Naive thymus-derived CD4-positive, alpha-beta T cell (primary cell): ENCODE measurements at regions not wholly inside any gene's neighbourhood (a gene's known extent, or its start where the extent isn't known, plus 50 kb on each side); places are given as distances from the start of the nearest gene placed in this dataset.

Experiments
- ATAC-seq: fragments of 150-1000 bp; cut with Tn5 transposase; 2 replicates; pipeline ENCODE4 v1.10.0; 2021; ENCODE audit warnings: mild to moderate bottlenecking, moderate library complexity
- CTCF ChIA-PET: fragments of 350-600 bp; sonication (Branson Sonifier 250); formaldehyde crosslinking; loops from one replicate; lab custom pipeline; 2021; ENCODE audit warnings: antibody characterized with exemption; lab: Charles Lee
- POLR2A ChIA-PET: fragments of 350-600 bp; sonication (Branson Sonifier 250); formaldehyde crosslinking; loops from one replicate; lab custom pipeline; 2021; ENCODE audit warnings: antibody characterized with exemption, inconsistent platforms; lab: Charles Lee
- DNase-seq, 9 donors: peaks; one replicate each; pipeline versions ENCODE4 v3.0.0 to v3.0.0-alpha.2; 2020 to 2022; ENCODE audit warnings: mixed read lengths in 1 of 9
- H3K27ac ChIP-seq: one replicate; pipeline ENCODE4 v1.7.0; 2013; ENCODE audit warnings: mild to moderate bottlenecking, low read depth, low read length, moderate library complexity
- H3K27me3 ChIP-seq, 2 donors: one replicate each; pipeline ENCODE4 v1.7.0; 2013; ENCODE audit warnings: low read length in 2 of 2, mild to moderate bottlenecking in 2 of 2, moderate library complexity in 2 of 2; ENCODE audit not compliant: control insufficient read depth in 2 of 2, insufficient read depth in 2 of 2
- H3K36me3 ChIP-seq, 3 experiments: 1 replicate in 2 of 3; 2 replicates in 1 of 3; pipeline ENCODE4 v1.7.0; 2013; ENCODE audit warnings: low read length in 3 of 3, mild to moderate bottlenecking in 3 of 3, moderate library complexity in 1 of 3; ENCODE audit not compliant: insufficient read depth in 3 of 3, control insufficient read depth in 2 of 3
- H3K4me1 ChIP-seq, 2 donors: one replicate each; pipeline ENCODE4 v1.7.0; 2013; ENCODE audit warnings: low read length in 2 of 2, mild to moderate bottlenecking in 2 of 2, moderate library complexity in 1 of 2; ENCODE audit not compliant: control insufficient read depth in 2 of 2, insufficient read depth in 2 of 2
- H3K4me3 ChIP-seq: 2 replicates; pipeline ENCODE4 v1.7.0; 2013; ENCODE audit warnings: mild to moderate bottlenecking, low read length
- H3K9me3 ChIP-seq, 3 experiments: 1 replicate in 2 of 3; 2 replicates in 1 of 3; pipeline ENCODE4 v1.7.0; 2013; ENCODE audit warnings: low read length in 3 of 3; ENCODE audit not compliant: control insufficient read depth in 2 of 3
- H3K27ac Mint-ChIP-seq, 9 donors: one replicate each; pipeline ENCODE4 v1.8.0; 2020 to 2022; ENCODE audit warnings: mixed read lengths in 9 of 9, mild to moderate bottlenecking in 8 of 9, moderate library complexity in 5 of 9, inconsistent platforms in 2 of 9
- H3K27me3 Mint-ChIP-seq, 5 donors: one replicate each; pipeline ENCODE4 v1.8.0; 2021 to 2022; ENCODE audit warnings: mixed read lengths in 5 of 5, mild to moderate bottlenecking in 1 of 5
- H3K36me3 Mint-ChIP-seq, 5 donors: one replicate each; pipeline ENCODE4 v1.8.0; 2020 to 2022; ENCODE audit warnings: mixed read lengths in 5 of 5, mild to moderate bottlenecking in 3 of 5, inconsistent platforms in 1 of 5
- H3K4me1 Mint-ChIP-seq, 7 donors: one replicate each; pipeline ENCODE4 v1.8.0; 2020 to 2022; ENCODE audit warnings: mixed read lengths in 7 of 7, mild to moderate bottlenecking in 3 of 7, inconsistent platforms in 1 of 7
- H3K4me3 Mint-ChIP-seq, 10 donors: one replicate each; pipeline ENCODE4 v1.8.0; 2020 to 2022; ENCODE audit warnings: mild to moderate bottlenecking in 10 of 10, mixed read lengths in 10 of 10, moderate library complexity in 6 of 10, inconsistent platforms in 2 of 10
- H3K9me3 Mint-ChIP-seq, 11 donors: one replicate each; pipeline ENCODE4 v1.8.0; 2020 to 2022; ENCODE audit warnings: mixed read lengths in 11 of 11, mild to moderate bottlenecking in 4 of 11, inconsistent platforms in 1 of 11, moderate library complexity in 1 of 11
- intact Hi-C, 2 donors: fragments of 100-400 bp; cut with micrococcal nuclease; formaldehyde crosslinking; loops; one replicate each; pipeline ENCODE4 v1.15.1; 2023

DNA sequence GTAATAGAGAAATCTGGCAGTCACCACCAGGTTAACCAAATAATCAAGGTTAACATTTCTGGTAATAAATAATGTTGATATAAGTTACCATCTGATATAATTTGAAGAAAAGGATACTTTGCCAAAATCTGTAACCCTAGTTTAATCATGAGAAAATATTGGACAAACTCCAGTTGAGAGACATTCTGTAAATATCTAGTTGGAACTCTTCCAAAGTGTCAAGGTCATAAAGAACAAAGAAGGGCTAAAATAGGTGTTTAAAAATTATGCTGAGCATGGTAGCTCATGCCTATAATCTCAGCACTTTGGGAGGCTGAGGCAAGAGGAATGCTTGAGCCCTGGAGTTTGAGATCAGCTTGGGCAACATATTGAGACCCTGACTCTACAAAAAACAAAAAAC is 253.3 kb downstream of the MRPS30 start:
- ChIA-PET POLR2A (no interaction called here), CTCF (no interaction called here)
- H3K4me3 Mint-ChIP-seq, result no peak overlapping the region
- ATAC-seq (no peak), DNase-seq (no peak)
- intact Hi-C loops, result no loop called here
- no peaks in the 10 kb centered on the region for H3K9me3 ChIP-seq
- H3K4me3 ChIP-seq, result no peak overlapping the region
- H3K27me3 Mint-ChIP-seq, result no peaks in the 10 kb centered on the region
- no peaks in the 10 kb centered on the region for H3K4me1 ChIP-seq
- H3K36me3 Mint-ChIP-seq, result no peaks in the 10 kb centered on the region
- H3K36me3 ChIP-seq, result no peaks in the 10 kb centered on the region
- H3K27ac ChIP-seq, result no peak overlapping the region
- H3K4me1 Mint-ChIP-seq, result no peaks in the 10 kb centered on the region
- H3K27me3 ChIP-seq, result no peaks in the 10 kb centered on the region
- H3K9me3 Mint-ChIP-seq, result no peaks in the 10 kb centered on the region
- H3K27ac Mint-ChIP-seq, result no peak overlapping the region

DNA sequence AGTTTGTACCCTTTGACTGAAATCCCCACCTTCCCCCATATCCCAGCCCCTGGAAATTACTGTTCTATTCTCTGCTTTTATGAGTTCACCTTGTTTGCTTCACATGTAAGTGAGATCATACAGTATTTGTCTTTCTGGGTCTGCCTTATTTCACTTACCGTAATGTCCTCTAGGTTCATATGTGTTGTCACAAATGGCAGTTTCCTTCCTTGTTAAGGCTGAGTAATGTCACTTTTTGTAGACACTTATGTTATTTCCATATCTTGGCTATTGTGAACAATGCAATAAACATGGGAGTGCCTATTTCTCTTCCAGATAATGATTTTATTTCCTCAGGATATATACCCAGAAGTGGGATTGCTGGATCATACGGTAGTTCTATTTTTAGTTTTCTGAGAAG is 272.3 kb downstream of the MRPS30 start:
- DNase-seq, result no peak
- peaks cover 0 to 34% (median 14%) of the 10 kb centered on the region in 11 donors for H3K9me3 Mint-ChIP-seq

DNA sequence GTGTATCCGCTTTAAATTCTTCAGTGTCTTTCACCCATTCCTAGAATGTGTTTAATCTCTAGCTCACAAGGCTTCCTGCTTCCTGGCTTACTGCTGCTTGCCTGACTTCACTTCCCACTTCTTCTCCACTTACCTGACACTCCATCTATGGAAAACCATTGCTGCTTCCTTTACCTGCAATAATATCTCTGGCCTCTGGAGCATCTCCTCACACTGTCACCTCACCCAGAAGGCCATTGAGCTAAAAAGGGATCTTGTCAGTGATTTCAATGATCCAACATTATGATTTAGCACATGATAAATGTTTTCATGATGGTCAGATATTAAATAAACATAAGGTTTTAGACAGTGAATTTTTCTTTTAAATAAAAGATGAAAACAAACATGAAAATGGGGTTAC is 281.1 kb downstream of the MRPS30 start:
- H3K27me3 Mint-ChIP-seq, result no peaks in the 10 kb centered on the region
- ChIA-PET POLR2A (no interaction called here), CTCF (no interaction called here)
- ATAC-seq, result no peak
- H3K36me3 Mint-ChIP-seq, result no peaks in the 10 kb centered on the region
- Histone ChIP-seq H3K27ac (no peak overlapping the region), H3K9me3 (no peaks in the 10 kb centered on the region), H3K36me3 (no peaks in the 10 kb centered on the region), H3K4me3 (no peak overlapping the region), H3K27me3 (no peaks in the 10 kb centered on the region), H3K4me1 (no peaks in the 10 kb centered on the region)
- intact Hi-C loops, result no loop called here
- no peaks in the 10 kb centered on the region for H3K4me1 Mint-ChIP-seq
- no peak for DNase-seq
- H3K9me3 Mint-ChIP-seq, result peaks cover 0 to 20% (median 10%) of the 10 kb centered on the region in 11 donors
- no peak overlapping the region for H3K27ac Mint-ChIP-seq
- H3K4me3 Mint-ChIP-seq, result no peak overlapping the region

More for the DNA sequence above, 272.3 kb downstream of the MRPS30 start:
- no peaks in the 10 kb centered on the region for H3K36me3 ChIP-seq
- Mint-ChIP-seq H3K27me3 (no peaks in the 10 kb centered on the region), H3K27ac (no peak overlapping the region), H3K36me3 (no peaks in the 10 kb centered on the region), H3K4me3 (no peak overlapping the region), H3K4me1 (no peaks in the 10 kb centered on the region)
- no peaks in the 10 kb centered on the region for H3K9me3 ChIP-seq
- no peak overlapping the region for H3K4me3 ChIP-seq
- H3K27ac ChIP-seq, result no peak overlapping the region
- H3K27me3 ChIP-seq, result no peaks in the 10 kb centered on the region
- no peaks in the 10 kb centered on the region for H3K4me1 ChIP-seq
- ChIA-PET CTCF (no interaction called here), POLR2A (no interaction called here)
- intact Hi-C loops, result no loop called here
- no peak for ATAC-seq

DNA sequence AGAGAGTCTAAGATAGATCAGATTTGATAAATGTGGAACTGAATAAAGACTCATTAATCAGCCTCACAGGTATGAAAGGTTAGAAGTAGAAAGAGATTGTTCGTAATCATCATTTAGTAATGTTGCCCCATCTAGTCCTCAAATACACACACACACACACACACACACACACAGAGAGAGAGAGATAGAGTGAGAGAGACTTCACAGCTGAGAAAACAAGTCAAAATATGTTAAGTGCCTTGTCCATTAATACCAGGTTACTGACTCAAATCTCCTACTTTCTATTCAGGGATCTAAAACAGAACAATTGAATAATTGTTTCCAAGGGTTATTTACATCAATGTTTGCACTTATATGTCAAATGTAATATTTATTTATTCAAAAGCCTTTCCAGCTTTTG is 284.6 kb downstream of the MRPS30 start:
- Mint-ChIP-seq H3K36me3 (no peaks in the 10 kb centered on the region), H3K4me1 (no peaks in the 10 kb centered on the region), H3K27me3 (no peaks in the 10 kb centered on the region), H3K27ac (no peak overlapping the region), H3K4me3 (no peak overlapping the region), H3K9me3 (peaks cover 0 to 13% (median 5%) of the 10 kb centered on the region in 11 donors)
- intact Hi-C loops, result no loop called here
- H3K27ac ChIP-seq, result no peak overlapping the region
- no peaks in the 10 kb centered on the region for H3K36me3 ChIP-seq
- no peak overlapping the region for H3K4me3 ChIP-seq
- ChIA-PET CTCF (no interaction called here), POLR2A (no interaction called here)
- H3K27me3 ChIP-seq, result no peaks in the 10 kb centered on the region
- H3K9me3 ChIP-seq, result no peaks in the 10 kb centered on the region
- DNase-seq, result no peak
- no peaks in the 10 kb centered on the region for H3K4me1 ChIP-seq
- ATAC-seq, result no peak

DNA sequence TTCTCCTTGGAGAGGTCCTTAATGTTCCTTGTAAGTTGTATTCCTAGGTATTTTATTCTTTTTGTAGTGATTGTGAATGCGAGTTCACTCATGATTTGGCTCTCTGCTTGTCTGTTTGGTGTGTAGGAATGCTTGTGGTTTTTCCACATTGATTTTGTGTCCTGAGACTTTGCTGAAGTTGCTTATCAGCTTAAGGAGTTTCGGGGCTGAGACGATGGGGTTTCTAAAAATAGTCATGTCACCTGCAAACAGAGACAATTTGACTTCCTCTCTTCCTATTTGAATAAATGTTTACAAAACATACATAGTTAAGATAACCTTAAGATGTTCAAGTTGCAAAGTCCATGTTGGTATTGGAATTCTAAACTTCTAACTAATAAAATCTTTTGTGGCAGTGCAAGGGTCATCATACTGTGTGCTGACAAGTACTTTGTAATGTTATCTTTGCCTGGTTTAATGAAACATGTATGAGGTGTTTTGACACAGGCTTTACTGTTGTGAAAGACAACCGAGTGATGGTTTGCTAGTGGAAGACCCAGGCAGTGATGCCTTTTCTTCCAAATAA is 286.2 kb downstream of the MRPS30 start:
- DNase-seq, result no peak
- no peaks in the 10 kb centered on the region for H3K36me3 ChIP-seq
- H3K27ac ChIP-seq, result no peak overlapping the region
- no peaks in the 10 kb centered on the region for H3K27me3 ChIP-seq
- H3K27me3 Mint-ChIP-seq, result no peaks in the 10 kb centered on the region
- no peaks in the 10 kb centered on the region for H3K4me1 ChIP-seq
- H3K36me3 Mint-ChIP-seq, result no peaks in the 10 kb centered on the region
- ChIA-PET POLR2A (no interaction called here), CTCF (no interaction called here)
- intact Hi-C loops, result no loop called here
- H3K4me1 Mint-ChIP-seq, result no peaks in the 10 kb centered on the region
- H3K9me3 ChIP-seq, result no peaks in the 10 kb centered on the region
- H3K27ac Mint-ChIP-seq, result no peak overlapping the region
- H3K4me3 ChIP-seq, result no peak overlapping the region
- no peak overlapping the region for H3K4me3 Mint-ChIP-seq
- no peak for ATAC-seq
- peaks cover 0 to 12% (median 5%) of the 10 kb centered on the region in 11 donors for H3K9me3 Mint-ChIP-seq

DNA sequence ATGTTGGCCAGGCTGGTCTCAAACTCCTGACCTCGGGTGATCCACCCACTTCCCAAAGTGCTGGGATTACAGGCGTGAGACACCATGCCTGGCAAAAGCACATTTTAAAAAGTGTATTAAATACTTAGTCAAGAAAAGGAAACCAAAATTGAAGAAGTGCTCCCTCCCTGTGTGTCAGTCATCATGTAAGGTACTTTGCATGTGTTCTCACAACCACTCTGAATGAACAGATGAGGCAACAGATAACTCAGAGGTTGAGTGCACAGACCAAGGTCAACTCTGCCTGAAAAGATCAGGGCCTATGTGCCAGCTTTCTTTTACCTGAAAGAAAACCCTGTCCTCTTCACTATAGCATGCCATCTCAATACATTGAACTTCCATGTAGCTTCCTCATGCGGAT is 289.7 kb downstream of the MRPS30 start:
- ChIA-PET CTCF (no interaction called here), POLR2A (no interaction called here)
- H3K27ac Mint-ChIP-seq, result no peak overlapping the region
- Histone ChIP-seq H3K9me3 (no peaks in the 10 kb centered on the region), H3K27me3 (no peaks in the 10 kb centered on the region), H3K4me3 (no peak overlapping the region), H3K27ac (no peak overlapping the region), H3K4me1 (no peaks in the 10 kb centered on the region), H3K36me3 (no peaks in the 10 kb centered on the region)
- no peak overlapping the region for H3K4me3 Mint-ChIP-seq
- H3K27me3 Mint-ChIP-seq, result no peaks in the 10 kb centered on the region
- intact Hi-C loops, result no loop called here
- no peaks in the 10 kb centered on the region for H3K36me3 Mint-ChIP-seq
- no peak for ATAC-seq
- H3K9me3 Mint-ChIP-seq, result peaks cover 0 to 16% (median 7%) of the 10 kb centered on the region in 11 donors
- no peak for DNase-seq
- H3K4me1 Mint-ChIP-seq, result no peaks in the 10 kb centered on the region

DNA sequence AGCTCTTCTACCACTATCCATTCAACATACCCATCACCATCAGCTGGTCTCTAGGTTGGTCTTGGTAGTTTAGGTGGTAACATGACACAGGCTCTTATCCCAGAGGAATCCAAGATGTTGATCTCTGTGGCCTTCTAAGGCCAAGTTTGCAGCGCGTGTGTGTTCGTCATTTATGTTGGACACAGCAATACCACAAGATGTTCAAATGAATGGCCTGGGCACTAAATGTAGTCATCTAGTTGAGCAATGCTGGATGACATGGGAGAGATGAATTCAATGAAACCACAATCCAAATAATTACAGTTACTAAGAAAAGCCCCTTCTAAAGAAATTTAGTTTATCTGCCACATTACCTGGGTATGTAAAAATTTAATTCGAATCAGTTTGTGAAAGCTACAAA is 292.4 kb downstream of the MRPS30 start:
- CTCF ChIA-PET, result no interaction called here

More for the DNA sequence above, 292.4 kb downstream of the MRPS30 start:
- H3K36me3 ChIP-seq, result no peaks in the 10 kb centered on the region
- H3K27ac ChIP-seq, result no peak overlapping the region
- DNase-seq (no peak), ATAC-seq (no peak)
- H3K27me3 ChIP-seq, result no peaks in the 10 kb centered on the region
- Mint-ChIP-seq H3K27ac (no peak overlapping the region), H3K36me3 (no peaks in the 10 kb centered on the region), H3K9me3 (peaks cover under 1 to 23% (median 7%) of the 10 kb centered on the region in 11 donors), H3K4me1 (no peaks in the 10 kb centered on the region), H3K4me3 (no peak overlapping the region), H3K27me3 (no peaks in the 10 kb centered on the region)
- POLR2A ChIA-PET, result no interaction called here
- H3K4me1 ChIP-seq, result no peaks in the 10 kb centered on the region
- no peaks in the 10 kb centered on the region for H3K9me3 ChIP-seq
- no peak overlapping the region for H3K4me3 ChIP-seq
- intact Hi-C loops, result no loop called here
